GM23338 (cell line): ENCODE measurements at regions not wholly inside any gene's neighbourhood (a gene's known extent, or its start where the extent isn't known, plus 50 kb on each side); places are given as distances from the start of the nearest gene placed in this dataset.

ENCODE experiments used
- ATAC-seq: fragments of 200-7000 bp; cut with Tn5 transposase; 3 replicates; pipeline ENCODE4 v1.9.1; 2020
- DNase-seq: peaks from one replicate; pipeline ENCODE4 v3.0.0-alpha.2; 2015; ENCODE audit warnings: low spot score
- H2AFZ ChIP-seq: fragments of 200-600 bp; sonication (generic); 2 replicates; pipeline ENCODE4 v1.8.0; 2016; ENCODE audit warnings: antibody characterized with exemption, mild to moderate bottlenecking, moderate library complexity
- H3F3A ChIP-seq: fragments of 200-600 bp; sonication (generic); replicated peaks from 2 replicates; pipeline ENCODE4 v1.8.0; 2017; ENCODE audit warnings: antibody characterized with exemption, mixed run types, low read depth
- H3K27ac ChIP-seq: fragments of 200-600 bp; sonication (generic); 2 replicates; pipeline ENCODE4 v1.6.1; 2016; ENCODE audit warnings: low read depth
- H3K27me3 ChIP-seq: fragments of 200-600 bp; sonication (generic); 2 replicates; pipeline ENCODE4 v1.8.0; 2016; ENCODE audit warnings: mild to moderate bottlenecking, mixed run types, moderate library complexity; ENCODE audit not compliant: insufficient read depth
- H3K36me3 ChIP-seq: fragments of 200-600 bp; sonication (generic); 2 replicates; pipeline ENCODE4 v1.8.0; 2016; ENCODE audit warnings: mild to moderate bottlenecking; ENCODE audit not compliant: insufficient read depth
- H3K4me1 ChIP-seq: fragments of 200-600 bp; sonication (generic); 2 replicates; pipeline ENCODE4 v1.8.0; 2016; ENCODE audit warnings: mild to moderate bottlenecking, moderate library complexity; ENCODE audit not compliant: insufficient read depth
- H3K4me2 ChIP-seq: fragments of 200-600 bp; sonication (generic); 2 replicates; pipeline ENCODE4 v1.7.1; 2017; ENCODE audit warnings: mixed run types
- H3K4me3 ChIP-seq: fragments of 200-600 bp; sonication (generic); 2 replicates; pipeline ENCODE4 v1.6.1; 2016; ENCODE audit warnings: mixed run types
- H3K79me2 ChIP-seq: fragments of 200-600 bp; sonication (generic); replicated peaks from 2 replicates; pipeline ENCODE4 v1.8.0; 2017; ENCODE audit warnings: mild to moderate bottlenecking; ENCODE audit not compliant: insufficient read depth
- H3K9me2 ChIP-seq: fragments of 200-600 bp; sonication (generic); 2 replicates; pipeline ENCODE4 v1.8.0; 2017; ENCODE audit not compliant: insufficient read depth
- H4K20me1 ChIP-seq: fragments of 200-600 bp; sonication (generic); replicated peaks from 2 replicates; pipeline ENCODE4 v1.8.0; 2017; ENCODE audit warnings: mild to moderate bottlenecking; ENCODE audit not compliant: insufficient read depth
- H3K27ac Mint-ChIP-seq: 2 replicates; pipeline ENCODE4 v1.8.0; 2020; ENCODE audit warnings: inconsistent platforms, mild to moderate bottlenecking, moderate library complexity, mixed read lengths
- H3K27me3 Mint-ChIP-seq: 3 replicates; pipeline ENCODE4 v1.8.0; 2022; ENCODE audit warnings: low read depth, mild to moderate bottlenecking, moderate library complexity, mixed read lengths, inconsistent platforms; ENCODE audit not compliant: insufficient read depth, poor library complexity
- H3K36me3 Mint-ChIP-seq: 3 replicates; pipeline ENCODE4 v1.8.0; 2021; ENCODE audit warnings: low read depth, mild to moderate bottlenecking, inconsistent platforms, moderate library complexity, mixed read lengths
- H3K4me1 Mint-ChIP-seq: 3 replicates; pipeline ENCODE4 v1.8.0; 2020; ENCODE audit warnings: mild to moderate bottlenecking, inconsistent platforms, mixed read lengths
- H3K4me3 Mint-ChIP-seq: 3 replicates; pipeline ENCODE4 v1.8.0; 2021; ENCODE audit warnings: moderate library complexity, mild to moderate bottlenecking, inconsistent platforms, mixed read lengths
- H3K9me3 Mint-ChIP-seq: 3 replicates; pipeline ENCODE4 v1.8.0; 2020; ENCODE audit warnings: moderate library complexity, mild to moderate bottlenecking, inconsistent platforms, mixed read lengths
- ETS1 ChIP-seq: IDR thresholded peaks from 2 replicates; pipeline ENCODE4 v1.6.1; 2016; ENCODE audit warnings: antibody characterized with exemption
- EZH2phosphoT487 ChIP-seq: fragments of 200-600 bp; sonication (generic); IDR thresholded peaks from one replicate; pipeline ENCODE4 v1.8.1; 2018; ENCODE audit warnings: antibody characterized with exemption; ENCODE audit not compliant: unreplicated experiment
- POLR2AphosphoS5 ChIP-seq: IDR thresholded peaks from 2 replicates; pipeline ENCODE4 v1.6.1; 2016; ENCODE audit warnings: antibody characterized with exemption, low read depth
- ZNF114 ChIP-seq: fragments of 250-450 bp; sonication (Bioruptor Pico); IDR thresholded peaks from 2 replicates; pipeline ENCODE4 v1.5.0; 2020; ENCODE audit warnings: mild to moderate bottlenecking, moderate library complexity
- ZNF331 ChIP-seq: fragments of 250-450 bp; sonication (Bioruptor Pico); IDR thresholded peaks from 2 replicates; pipeline ENCODE4 v1.5.0; 2020; ENCODE audit warnings: low read depth, mild to moderate bottlenecking, moderate library complexity
- ZNF462 ChIP-seq: fragments of 250-450 bp; sonication (Bioruptor Pico); IDR thresholded peaks from 2 replicates; pipeline ENCODE4 v1.5.0; 2020; ENCODE audit warnings: mild to moderate bottlenecking, moderate library complexity

- H3K4me2 ChIP-seq = no peak overlapping the region
- Mint-ChIP-seq H3K9me3 (no peaks in the 10 kb centered on the region), H3K36me3 (no peaks in the 10 kb centered on the region), H3K4me3 (no peak overlapping the region), H3K27ac (no peak overlapping the region), H3K4me1 (no peaks in the 10 kb centered on the region; the same call in 2 of the 3 replicates), H3K27me3 (no peaks in the 10 kb centered on the region)
- H3K27ac ChIP-seq = no peak overlapping the region
- no peaks in the 10 kb centered on the region for H3K36me3 ChIP-seq
- H3K27me3 ChIP-seq = no peaks in the 10 kb centered on the region
- no peaks in the 10 kb centered on the region for H3K9me2 ChIP-seq
- H3F3A ChIP-seq = no peaks in the 10 kb centered on the region
- H2AFZ ChIP-seq = no peak overlapping the region
- ATAC-seq (no peak), DNase-seq (no peak)
- no peaks in the 10 kb centered on the region for H4K20me1 ChIP-seq
- H3K4me1 ChIP-seq = no peaks in the 10 kb centered on the region
- H3K79me2 ChIP-seq = no peaks in the 10 kb centered on the region
- no peak overlapping the region for H3K4me3 ChIP-seq
- TF ChIP-seq ETS1 = no peak
- no peak for TF ChIP-seq ZNF331 (CRISPR knock-in tag)
- no peak for TF ChIP-seq ZNF462 (CRISPR knock-in tag)
Measured at GRCh38 chr11:79926707-79927106, 485.9 kb upstream of the TENM4 start.

- no peaks in the 10 kb centered on the region for H3K27me3 ChIP-seq
- H4K20me1 ChIP-seq = no peaks in the 10 kb centered on the region
- no peaks in the 10 kb centered on the region for H3K9me3 Mint-ChIP-seq
- no peaks in the 10 kb centered on the region for H3K36me3 Mint-ChIP-seq
- no peaks in the 10 kb centered on the region for H3K4me1 ChIP-seq
- H3K9me2 ChIP-seq = no peaks in the 10 kb centered on the region
- no peaks in the 10 kb centered on the region for H3F3A ChIP-seq
- ATAC-seq (no peak), DNase-seq (no peak)
- no peak overlapping the region for H3K4me3 Mint-ChIP-seq
- H3K4me3 ChIP-seq = no peak overlapping the region
- H3K27ac Mint-ChIP-seq = no peak overlapping the region
- no peaks in the 10 kb centered on the region for H3K27me3 Mint-ChIP-seq
- no peaks in the 10 kb centered on the region; the same call in 2 of the 3 replicates for H3K4me1 Mint-ChIP-seq
- H3K79me2 ChIP-seq = no peaks in the 10 kb centered on the region
- no peaks in the 10 kb centered on the region for H3K36me3 ChIP-seq
- no peak overlapping the region for H3K4me2 ChIP-seq
- no peak overlapping the region for H3K27ac ChIP-seq
- no peak overlapping the region for H2AFZ ChIP-seq
- no peak for TF ChIP-seq ZNF114 (CRISPR knock-in tag)
- no peak for TF ChIP-seq POLR2AphosphoS5
- TF ChIP-seq EZH2phosphoT487 = no peak
- no peak for TF ChIP-seq ZNF462 (CRISPR knock-in tag)
Measured at GRCh38 chr11:79925570-79925969, 484.7 kb upstream of the TENM4 start.
